ENCODE measurements at regions not wholly inside any gene's neighbourhood (a gene's known extent, or its start where the extent isn't known, plus 50 kb on each side); places are given as distances from the start of the nearest gene placed in this dataset.

- DNase-seq = no peak
Measured at GRCh38 chr3:145780301-145780700, 380.7 kb downstream of the PLOD2 start.

DNA sequence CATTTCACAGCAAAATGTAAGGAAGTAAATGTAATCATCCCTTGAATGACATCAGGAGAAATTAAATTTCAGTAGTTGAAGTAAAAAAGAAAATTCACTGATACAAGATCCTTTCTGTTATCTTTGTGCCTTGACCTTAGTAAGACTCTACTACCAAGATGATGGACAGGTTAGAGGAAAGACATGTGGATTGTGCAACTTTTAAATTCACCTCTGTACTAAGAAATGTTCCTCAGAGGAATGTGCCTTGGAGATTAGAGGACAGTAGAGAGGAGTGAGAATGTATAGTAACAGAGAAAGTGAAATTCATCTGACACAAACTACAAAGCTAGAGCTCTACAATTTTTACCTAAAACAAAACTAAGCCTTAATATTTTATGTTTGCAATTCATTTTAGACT, 375.3 kb downstream of the PLOD2 start:
- DNase-seq = no peak

- no peak for DNase-seq
Measured at GRCh38 chr3:145798007-145798406, 363.0 kb downstream of the PLOD2 start.

DNA sequence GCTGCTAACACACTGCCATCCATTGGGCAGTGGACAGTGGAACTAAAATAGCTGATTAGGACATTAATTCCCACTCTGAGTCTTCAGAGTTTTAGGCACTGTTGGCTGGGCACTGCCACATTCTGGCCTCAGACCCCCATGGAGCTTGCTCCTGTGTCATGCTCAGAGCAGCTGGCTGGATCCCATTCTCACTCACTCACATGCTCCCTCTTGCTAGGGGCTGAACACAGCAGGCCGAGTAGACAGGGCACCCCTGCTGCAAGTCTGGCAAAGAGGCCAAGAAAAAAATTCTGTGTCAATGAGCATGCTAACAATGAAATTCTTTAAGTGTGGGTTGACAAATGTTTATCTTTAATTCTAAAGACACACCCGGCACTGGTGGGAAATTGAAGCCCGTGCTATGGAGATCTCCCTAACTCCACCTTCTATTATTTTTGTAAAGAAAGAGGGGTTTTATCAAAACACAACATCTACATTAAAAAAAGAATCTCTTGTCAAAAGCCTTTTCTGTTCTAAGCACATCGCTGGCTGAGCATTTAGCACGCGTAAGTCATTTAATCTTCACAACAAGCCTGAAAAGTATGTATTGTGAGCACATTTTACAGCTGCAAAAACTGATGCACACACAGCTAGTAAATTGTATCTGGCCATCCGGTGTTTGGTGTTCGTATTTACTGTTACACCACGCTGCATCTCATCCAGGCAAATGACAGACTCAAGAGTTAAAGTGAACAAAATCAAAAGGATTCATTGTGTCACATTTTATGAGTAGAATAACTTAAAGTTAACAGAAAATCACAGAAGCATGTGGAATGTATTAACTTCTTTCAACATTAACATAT, 362.1 kb downstream of the PLOD2 start:
- no peak for DNase-seq

DNA sequence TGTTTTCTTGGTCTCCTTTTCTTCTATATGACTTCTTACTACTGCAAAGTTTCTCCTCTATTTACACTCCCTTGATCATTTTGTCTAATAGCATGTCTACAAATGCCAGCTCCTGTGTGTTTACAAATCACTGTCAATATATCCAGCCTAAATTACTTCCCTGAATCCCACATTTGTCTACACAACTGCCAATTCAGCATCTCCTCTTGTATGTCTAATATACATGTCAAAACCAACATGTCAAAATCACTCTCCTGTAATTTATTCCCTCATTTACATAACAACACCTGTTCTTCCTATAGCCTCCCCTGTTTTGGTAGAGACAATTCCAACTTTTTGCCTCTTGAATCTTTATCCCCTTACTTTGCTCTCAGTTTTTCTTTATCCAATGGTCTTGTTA, 359.3 kb downstream of the PLOD2 start:
- no peak for DNase-seq

GRCh38 chr3:145807990-145808389, 353.0 kb downstream of the PLOD2 start:
- DNase-seq = peak; percentile 19

- DNase-seq = no peak
Measured at GRCh38 chr3:145812391-145812790, 348.6 kb downstream of the PLOD2 start.

- no peak for DNase-seq
Measured at GRCh38 chr3:145815707-145816413, 345.1 kb downstream of the PLOD2 start.

DNA sequence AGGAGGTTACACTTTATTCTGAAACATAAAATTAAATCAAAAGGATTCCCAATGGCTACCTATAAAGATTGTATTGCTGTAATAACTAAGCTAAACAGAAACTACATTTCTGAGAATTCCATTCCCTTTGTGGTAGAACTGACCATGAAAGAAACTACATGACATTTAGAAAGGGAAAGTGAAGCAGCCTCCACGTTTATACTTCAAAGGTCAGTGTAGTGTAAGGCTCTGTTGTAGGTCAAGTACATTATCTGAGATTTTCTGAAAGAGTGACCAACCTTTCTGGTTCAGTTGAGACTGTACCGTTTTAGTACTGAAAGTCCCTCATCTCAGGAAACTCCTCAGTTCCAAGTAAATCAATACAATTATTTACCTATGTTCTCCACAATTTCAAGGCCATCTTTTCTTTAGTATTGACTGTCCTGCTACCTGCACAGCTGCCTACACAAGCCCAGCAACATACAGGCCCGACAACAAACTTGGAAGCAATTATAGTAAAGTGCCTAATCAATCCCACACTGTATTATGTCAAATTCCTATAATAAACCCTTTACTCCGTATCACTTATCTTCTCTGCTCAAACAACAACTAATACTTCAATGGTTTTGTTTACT, 343.0 kb downstream of the PLOD2 start:
- no peak for DNase-seq

DNA sequence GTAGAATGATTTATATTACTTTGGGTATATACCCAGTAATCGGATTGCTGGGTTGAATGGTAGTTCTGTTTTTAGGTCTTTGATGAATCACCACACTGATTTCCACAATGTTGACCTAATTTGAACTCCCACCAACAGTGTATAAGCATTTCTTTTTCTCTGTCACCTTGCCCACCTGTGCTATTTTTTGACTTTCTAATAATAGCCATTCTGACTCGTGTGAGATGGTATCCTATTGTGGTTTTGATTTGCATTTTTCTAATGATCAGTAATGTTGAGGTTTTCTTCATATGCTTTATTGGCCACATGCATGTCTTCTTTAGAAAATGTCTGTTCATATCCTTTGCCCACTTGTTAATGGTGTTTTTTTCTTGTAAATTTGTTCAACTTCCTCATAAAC, 340.8 kb downstream of the PLOD2 start:
- no peak for DNase-seq

- DNase-seq = peak; percentile 3
Measured at GRCh38 chr3:145842294-145842902, 318.6 kb downstream of the PLOD2 start.

DNA sequence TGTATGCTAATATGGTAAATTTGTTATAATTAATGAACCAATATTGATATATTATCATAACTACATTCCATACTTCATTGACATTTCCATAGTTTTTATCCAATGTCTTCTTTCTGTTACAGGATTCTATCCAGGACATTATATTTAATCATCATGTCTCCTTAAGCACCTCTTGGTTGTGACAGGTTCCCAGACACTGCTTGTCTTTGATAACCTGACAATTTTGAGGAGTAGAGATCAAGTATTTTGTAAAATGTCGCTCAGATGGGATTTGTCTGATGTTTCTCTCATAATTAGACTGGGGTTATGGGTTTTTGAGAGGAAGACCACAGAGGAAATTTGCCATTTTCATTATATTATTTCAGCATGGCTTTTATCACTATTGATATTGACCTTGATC, 317.4 kb downstream of the PLOD2 start:
- DNase-seq = no peak

DNA sequence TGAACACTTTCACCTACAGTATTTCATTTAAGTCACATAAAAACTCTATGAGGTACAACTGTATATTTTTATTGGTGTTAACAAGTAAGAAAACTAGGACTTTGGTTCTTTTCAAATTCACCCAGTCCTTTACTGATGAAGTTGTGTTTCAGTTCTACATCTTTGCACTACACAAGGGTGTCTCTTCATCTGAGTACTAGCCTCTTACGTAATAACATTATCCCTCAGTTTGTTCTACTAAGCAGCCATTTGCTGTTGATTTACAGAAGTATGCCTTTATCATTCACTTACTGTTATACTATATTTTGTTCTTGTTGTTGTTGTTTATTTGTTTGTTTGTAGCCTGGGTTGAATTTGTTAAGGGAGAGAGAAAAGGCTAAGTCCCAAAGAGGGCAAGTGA, 311.9 kb downstream of the PLOD2 start:
- no peak for DNase-seq

DNA sequence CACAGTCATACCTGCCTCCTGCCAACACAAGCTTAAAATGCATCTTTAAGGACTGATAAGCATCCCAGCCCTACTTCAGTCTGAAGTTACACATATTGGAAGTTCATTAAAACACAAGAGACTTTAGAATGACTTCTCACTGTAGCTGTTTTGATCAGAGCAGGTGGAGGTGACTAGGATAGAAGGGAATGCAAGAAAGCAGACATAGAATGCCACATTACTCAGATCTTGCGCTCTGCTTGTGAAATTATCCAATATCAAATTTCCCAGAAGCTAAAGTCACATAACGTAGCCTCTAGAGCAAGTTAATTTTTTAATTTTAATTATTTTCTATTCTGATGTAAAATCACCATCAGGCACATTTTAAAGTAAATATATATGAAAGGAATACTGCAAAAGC, 306.5 kb downstream of the PLOD2 start:
- no peak for DNase-seq

DNA sequence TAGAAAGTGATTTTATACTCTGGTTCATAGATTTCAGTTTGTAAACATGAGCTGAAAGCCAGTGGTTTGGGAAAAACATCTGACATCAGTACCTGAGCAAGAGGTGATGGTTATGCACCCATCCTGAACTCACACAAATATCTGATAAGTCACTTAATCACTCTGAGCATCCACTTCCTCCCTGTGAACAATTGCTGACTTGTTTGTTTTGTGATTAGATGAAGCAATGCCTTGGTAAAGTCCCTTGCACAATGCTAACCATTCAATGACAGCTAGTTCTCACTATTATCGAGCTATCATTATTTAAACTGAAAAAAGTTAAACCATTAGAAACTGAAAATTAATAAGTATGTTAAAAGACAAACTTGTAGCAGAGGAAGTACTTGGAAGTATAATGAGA, 303.0 kb downstream of the PLOD2 start:
- DNase-seq = no peak

- no peak for DNase-seq
Measured at GRCh38 chr3:145864336-145864735, 296.6 kb downstream of the PLOD2 start.

DNA sequence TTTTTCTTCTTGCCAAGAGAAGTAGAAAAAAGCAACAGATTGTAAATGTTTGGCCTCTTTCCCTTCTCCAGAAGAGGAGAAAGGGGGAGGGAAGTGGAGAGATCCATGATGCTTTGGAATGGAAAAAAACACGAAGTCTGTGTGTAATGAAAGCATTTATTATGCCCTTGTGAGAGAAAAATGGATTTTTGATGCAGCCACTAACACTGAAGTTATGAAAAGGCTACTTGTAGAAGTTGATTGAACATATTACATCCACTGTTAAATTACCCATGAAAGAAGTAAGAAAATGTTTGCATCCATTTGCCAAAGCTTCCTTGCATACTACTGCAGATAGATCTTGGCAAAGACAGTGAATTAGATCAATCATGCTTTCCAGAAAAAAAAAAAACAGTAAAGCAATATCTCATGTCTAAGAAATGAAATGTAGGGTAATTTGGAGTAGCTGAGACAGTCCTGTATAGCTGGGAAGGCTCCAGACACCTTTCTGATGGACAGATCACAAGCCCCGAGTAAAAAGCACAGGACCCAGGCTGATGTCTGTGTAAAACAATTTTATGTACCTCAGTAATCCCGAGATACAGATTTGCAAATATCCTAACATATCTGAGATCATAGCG, 295.5 kb downstream of the PLOD2 start:
- peak; percentile 19 for DNase-seq

GRCh38 chr3:145869958-145870357, 291.0 kb downstream of the PLOD2 start:
- DNase-seq = no peak

DNA sequence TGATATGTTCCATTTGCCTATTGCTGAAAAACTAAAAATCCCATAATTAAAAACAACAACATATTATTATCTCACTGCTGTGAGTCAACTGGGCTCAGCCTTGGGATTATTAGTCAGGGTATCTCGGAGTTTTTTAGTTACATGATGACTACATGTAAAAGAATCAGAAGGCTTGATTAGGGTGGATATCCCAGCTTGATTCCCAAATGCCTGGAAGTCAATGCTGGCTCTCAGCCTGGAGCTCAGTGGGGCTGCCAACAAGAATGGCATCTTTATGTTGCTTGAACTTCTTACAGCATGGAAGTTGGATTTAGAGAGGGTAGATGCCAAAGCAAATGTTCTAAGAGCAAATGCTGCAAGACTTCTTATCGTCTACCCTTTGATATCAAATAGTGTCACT, 278.5 kb downstream of the PLOD2 start:
- DNase-seq = no peak

GRCh38 chr3:145889730-145890129, 271.3 kb downstream of the PLOD2 start:
- no peak for DNase-seq

DNA sequence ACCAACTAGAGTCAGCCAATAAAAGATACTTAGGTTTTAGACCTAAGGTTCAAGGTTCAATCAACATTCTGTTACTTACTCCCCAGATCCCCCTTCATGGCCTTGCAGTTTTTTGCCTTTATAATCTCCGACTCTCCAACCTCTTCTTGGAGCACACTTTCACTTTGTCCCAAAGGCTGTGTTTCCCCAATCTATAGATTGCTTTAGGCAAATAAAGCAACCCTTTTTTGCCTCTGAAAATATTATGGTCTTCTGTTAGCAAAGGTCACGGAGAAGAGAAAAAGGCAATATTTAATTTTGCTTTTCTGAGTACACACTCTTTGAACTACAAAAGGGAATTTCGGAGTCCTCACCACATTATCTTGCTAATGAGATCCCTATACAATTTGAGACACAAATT, 268.1 kb downstream of the PLOD2 start:
- DNase-seq = no peak

DNA sequence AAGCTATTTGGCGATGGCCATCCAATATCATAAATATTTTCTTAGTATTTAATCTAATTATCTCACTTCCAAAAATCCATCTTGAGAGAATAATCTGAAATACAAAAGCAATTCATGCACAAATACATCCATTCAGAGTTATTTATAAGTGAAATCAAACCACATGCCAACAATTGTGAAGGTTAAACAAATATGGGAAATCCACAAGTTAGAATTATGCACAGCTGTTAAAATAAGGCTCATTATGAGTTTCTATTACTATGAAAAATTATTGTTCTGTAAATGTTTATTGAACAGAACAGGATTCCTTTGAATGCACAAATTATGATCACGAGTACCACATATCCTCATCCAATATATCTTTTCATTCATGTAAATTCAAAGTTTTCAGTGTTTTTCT, 267.7 kb downstream of the PLOD2 start:
- no peak for DNase-seq

- peak; percentile 41 for DNase-seq
Measured at GRCh38 chr3:145898487-145898886, 262.5 kb downstream of the PLOD2 start.
